Heart left ventricle (tissue), 13 donors: ENCODE measurements at regions not wholly inside any gene's neighbourhood (a gene's known extent, or its start where the extent isn't known, plus 50 kb on each side); places are given as distances from the start of the nearest gene placed in this dataset.

ENCODE experiments used
- POLR2A ChIP-seq, 2 donors: fragments of 450-650 bp; IDR thresholded peaks; one replicate each; pipeline ENCODE4 v1.6.1; 2017; ENCODE audit warnings: antibody characterized with exemption in 2 of 2, mild to moderate bottlenecking in 2 of 2, moderate library complexity in 2 of 2
- TF ChIP-seq, protein P1 (sequence below), 12 donors: fragments of 200-600 bp; sonication (generic) in 4 of 12; IDR thresholded peaks; one replicate each; pipeline versions ENCODE4 v1.5.0 to v1.8.0; 2018 to 2022; ENCODE audit warnings: antibody characterized with exemption in 12 of 12, mild to moderate bottlenecking in 5 of 12
- donor health status: ischemic (EF 13 %, LVEDD 7.1; RV severe dilation, severe dysfunction).
- donor health status: DM: no; HTN: yes; CAD: no.
- donor health status: DM: no; HTN: no; CAD: no.
- donor health status: ischemic (EF 25% LVEDD 6.9; RV normal size, moderate dysfunction).
- donor health status: ischemic (EF 25% LVEDD 5.7; RV mildly dilated, moderate dysfunction).
- donor health status: ischemic (EF 35%, LVEDD 5.7; RV mildly dilated, moderate dysfunction).
- donor health status: nonischemic (EF 11% LVEDD 7.7; RV severe dilation, severe dysfunction).
- donor health status: DM: yes; HTN: yes; CAD: no.
- donor health status: PGD.
- donor health status: ischemic (EF 29% LVEDD 5.4; RV normal size, mild dysfunction).
- donor health status: nonischemic (EF 23%, LVEDD 6.1; RV moderate dilation, normal function).

DNA sequence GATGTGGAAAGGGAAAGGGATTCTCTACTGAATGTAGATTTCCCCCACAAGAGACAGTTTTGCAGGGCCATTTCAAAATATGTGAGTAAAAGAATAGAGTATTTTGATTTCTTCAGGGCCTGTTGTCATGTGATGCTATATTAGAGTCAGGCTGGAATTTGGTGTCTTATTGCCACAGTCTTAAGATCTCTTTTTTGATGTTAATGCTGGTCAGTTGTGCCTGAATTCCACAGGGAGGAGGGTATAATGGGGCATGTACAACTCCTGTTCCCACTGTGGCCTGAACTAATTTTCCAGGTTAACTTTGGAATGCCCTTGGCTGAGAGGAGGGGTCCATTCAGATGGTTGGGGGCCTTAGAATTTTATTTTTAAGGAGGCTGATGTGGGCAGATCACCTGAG is 111.0 kb upstream of the MAX start:
- TF ChIP-seq, protein P1, sequence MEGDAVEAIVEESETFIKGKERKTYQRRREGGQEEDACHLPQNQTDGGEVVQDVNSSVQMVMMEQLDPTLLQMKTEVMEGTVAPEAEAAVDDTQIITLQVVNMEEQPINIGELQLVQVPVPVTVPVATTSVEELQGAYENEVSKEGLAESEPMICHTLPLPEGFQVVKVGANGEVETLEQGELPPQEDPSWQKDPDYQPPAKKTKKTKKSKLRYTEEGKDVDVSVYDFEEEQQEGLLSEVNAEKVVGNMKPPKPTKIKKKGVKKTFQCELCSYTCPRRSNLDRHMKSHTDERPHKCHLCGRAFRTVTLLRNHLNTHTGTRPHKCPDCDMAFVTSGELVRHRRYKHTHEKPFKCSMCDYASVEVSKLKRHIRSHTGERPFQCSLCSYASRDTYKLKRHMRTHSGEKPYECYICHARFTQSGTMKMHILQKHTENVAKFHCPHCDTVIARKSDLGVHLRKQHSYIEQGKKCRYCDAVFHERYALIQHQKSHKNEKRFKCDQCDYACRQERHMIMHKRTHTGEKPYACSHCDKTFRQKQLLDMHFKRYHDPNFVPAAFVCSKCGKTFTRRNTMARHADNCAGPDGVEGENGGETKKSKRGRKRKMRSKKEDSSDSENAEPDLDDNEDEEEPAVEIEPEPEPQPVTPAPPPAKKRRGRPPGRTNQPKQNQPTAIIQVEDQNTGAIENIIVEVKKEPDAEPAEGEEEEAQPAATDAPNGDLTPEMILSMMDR (IDR thresholded peaks at IDR 0.05), result no peak
- no peak for TF ChIP-seq POLR2A (IDR thresholded peaks at IDR 0.05)
